Activated naive CD4-positive, alpha-beta T cell treated with Interleukin-2 at 50 U/mL for 16 hours (primary cell): ENCODE measurements at regions not wholly inside any gene's neighbourhood (a gene's known extent, or its start where the extent isn't known, plus 50 kb on each side); places are given as distances from the start of the nearest gene placed in this dataset.
"Not testable (repeated sequence)": the region's sequence is repeated elsewhere in the genome, so short reads cannot be mapped to it uniquely, and the experiment has no call there.

ENCODE experiments used
- DNase-seq: peaks from one replicate; pipeline ENCODE4 v3.0.0-alpha.2; 2020

DNA sequence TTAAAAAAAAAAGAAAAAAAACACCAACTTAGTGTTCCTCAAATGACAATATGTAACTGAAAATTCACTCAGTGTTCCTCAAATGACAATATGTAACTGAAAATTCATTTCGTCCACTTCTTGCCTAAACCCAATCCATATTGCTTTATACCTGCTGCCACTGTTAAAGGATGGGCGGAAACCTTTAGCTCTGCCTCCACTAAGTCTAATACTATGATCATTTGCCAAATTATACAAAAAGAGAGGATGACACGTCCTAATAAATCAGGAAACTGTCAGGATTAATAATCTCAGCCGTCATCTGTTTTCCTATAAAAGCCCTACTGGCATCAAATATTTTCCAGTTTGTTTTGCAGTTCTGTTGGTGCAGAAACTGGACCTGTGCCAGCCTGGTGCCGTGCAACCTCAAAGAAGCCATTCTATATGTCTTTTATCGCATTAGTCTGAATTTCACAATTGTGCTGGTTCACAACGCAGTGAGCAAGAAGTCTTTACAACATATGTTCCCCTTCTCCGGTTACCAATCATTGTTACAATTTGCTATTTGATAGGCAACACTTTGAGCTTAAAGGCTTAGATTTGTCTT, 160.4 kb upstream of the KCNH8 start:
- no peak for DNase-seq

- no peak for DNase-seq
Measured at GRCh38 chr3:18987070-18987469, 161.2 kb upstream of the KCNH8 start.

DNA sequence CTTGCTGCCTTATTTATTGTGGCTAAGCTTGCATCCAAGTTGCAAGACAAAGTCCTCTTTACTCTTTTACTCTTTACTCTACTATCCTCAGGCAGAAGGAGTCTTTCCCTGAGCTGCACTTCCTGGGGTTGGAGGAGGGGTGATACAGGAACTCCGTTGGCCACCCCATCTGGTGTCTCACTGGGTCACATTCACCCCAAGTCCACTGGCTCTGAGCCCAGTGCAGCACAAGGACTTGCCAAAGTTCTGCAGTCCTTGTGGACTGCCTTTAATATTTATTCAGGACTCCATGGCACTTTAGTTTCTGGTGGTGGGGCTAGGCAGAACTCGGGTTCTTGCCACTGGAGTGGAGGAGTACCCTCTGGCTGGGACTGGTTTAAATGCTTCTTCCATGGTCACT, 165.4 kb upstream of the KCNH8 start:
- DNase-seq, result no peak

GRCh38 chr3:18976102-18976501, 172.2 kb upstream of the KCNH8 start:
- DNase-seq, result not testable (repeated sequence)

DNA sequence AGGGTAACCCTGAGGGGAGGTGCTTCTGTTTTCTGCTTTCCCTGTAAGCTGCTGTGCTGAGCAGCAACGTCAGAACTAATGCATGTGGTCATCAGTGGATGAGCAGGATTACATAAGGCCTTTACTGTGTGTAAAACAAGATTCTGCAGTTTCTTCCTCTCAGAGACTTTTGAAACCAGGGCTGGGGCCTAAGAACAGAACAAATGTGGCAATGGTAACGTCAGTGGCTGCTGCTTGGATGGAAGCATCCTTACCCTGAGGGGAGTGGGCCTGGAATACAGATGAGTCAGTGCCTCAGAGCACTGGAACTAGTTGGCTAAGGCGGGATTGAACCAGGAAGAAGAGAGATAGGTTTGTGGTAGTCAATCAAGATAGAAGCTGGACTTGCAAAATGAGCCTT, 180.2 kb upstream of the KCNH8 start:
- DNase-seq, result no peak

GRCh38 chr3:18965781-18966180, 182.5 kb upstream of the KCNH8 start:
- no peak for DNase-seq

DNA sequence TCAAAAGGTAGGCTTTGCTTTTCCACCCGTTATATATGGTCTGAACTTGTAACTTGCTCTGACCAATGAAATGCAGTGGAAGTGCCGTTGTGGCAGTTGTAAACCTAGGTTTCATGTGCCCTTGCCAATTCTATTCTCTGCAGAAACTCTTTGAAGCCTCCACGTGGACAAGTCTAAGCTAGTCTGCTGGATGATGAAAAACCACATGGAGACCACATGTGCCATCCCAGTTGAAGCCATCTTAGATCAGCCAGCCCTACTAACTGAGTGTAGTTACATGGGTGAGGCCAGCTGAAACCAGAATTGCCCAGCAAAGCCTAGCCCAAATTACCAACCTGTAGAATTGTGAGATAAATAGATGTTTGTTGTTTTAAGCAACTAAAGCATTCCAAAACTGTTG, 183.7 kb upstream of the KCNH8 start:
- no peak for DNase-seq

GRCh38 chr3:18951333-18951732, 197.0 kb upstream of the KCNH8 start:
- DNase-seq, result no peak

DNA sequence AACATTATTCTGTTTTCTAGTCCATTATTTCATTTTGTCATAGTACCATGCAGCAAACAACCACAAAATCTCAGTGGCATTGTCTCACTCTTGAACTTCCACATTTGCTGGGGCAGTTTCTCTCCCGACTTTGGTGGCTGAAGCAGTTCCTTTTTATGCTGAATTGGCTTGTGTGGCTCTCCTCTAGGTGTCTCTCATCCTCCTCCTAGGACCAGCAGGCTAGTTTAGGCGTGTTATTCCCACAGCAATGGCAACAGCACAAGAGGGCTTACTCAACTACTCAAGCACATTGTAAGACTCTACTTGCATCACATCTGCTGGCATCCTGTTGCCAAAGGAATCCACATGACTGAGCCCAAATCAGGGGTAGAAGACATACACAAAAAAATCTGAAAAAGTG, 201.8 kb upstream of the KCNH8 start:
- no peak for DNase-seq

- no peak for DNase-seq
Measured at GRCh38 chr3:18937574-18937973, 210.7 kb upstream of the KCNH8 start.

- no peak for DNase-seq
Measured at GRCh38 chr3:18919158-18919557, 229.2 kb upstream of the KCNH8 start.

- DNase-seq, result no peak
Measured at GRCh38 chr3:18917923-18918322, 230.4 kb upstream of the KCNH8 start.

DNA sequence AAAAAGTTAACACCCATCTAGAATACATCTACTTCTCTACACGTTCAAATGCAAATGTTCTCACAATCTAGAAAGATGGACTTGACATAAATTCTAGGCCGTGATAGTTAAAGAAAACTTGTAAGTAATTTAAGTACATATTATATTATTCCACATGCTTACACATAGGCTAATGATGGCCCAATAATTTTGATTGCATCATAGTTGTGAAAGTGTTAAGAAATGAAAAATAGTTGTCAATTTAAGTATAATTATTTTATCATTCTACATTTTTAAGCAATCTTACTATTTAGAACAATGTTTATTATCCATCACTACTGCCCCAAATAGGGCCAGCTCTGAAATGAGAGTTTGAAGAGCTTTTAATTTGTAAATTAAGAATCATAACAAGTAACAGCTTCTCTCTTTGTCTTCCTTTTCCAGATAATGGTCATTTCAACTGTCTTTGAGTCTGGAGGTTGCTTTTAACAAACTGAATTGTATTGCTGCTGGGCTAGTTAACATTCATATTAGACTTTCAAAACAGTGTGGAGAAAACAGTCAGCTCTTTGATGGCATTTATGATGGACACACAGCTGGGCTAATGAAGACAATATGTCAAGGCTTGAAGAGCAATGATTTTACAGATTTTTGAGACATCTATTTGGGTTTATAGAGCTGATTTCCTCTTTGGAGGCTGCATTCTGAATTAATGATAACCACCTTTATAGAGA, 246.1 kb upstream of the KCNH8 start:
- DNase-seq, result no peak

DNA sequence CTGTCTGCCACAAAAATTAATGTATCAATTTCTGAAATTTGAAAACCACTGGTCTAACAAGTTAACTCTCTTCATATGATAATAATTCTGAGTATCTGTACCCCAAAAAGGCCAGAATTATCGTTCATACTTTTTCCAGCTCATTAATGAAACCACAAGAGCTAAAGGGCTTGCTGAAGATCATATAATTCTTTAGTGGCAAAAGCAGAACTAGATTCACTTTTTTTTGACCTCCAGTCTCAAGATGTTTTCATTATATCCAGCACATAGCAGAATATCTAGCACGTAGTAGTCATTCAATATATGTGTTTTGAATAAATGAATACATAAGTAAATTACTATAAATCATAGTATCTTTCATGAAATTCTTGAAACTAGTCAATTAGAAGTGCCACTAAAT, 246.7 kb upstream of the KCNH8 start:
- no peak for DNase-seq

DNA sequence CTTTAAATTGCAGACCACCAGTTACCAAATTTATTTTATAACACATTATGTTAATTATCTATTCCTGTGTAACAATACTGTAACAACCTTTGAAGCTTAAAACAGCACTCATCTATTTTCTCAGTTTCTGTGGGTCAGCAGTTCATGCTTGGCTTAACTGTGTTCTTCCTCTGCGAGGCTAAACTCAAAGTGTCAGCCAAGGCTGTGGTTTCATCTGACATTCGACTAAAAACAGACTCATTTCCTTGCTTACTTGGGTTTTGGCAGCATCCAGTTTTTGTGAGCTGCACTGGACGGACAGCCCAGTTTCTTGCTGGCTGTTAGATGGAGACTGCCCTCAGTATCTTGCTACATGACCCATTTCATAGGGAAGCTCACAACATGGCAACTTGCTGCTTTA, 247.3 kb upstream of the KCNH8 start:
- DNase-seq, result no peak

GRCh38 chr3:18898911-18899310, 249.4 kb upstream of the KCNH8 start:
- DNase-seq, result no peak

DNA sequence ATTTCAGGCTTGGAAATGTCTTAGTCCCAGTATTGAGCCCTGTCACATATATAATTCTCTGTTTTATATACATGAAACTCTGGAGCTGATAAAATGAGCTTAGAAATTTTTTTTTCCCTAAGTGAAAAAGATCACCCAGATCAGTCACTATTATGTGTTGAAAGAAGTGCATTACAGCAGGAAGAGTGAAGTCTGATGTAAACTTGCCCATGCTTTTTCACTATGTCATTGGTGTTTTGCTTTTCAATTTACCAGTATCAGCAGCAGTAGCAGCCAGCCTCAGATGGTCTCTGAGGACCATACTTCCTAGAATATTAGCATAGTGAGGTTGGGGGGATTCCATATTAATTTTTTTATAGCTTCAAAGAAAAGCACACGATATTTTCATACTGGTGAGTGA, 255.6 kb upstream of the KCNH8 start:
- no peak for DNase-seq

- DNase-seq, result no peak
Measured at GRCh38 chr3:18892047-18892446, 256.3 kb upstream of the KCNH8 start.

DNA sequence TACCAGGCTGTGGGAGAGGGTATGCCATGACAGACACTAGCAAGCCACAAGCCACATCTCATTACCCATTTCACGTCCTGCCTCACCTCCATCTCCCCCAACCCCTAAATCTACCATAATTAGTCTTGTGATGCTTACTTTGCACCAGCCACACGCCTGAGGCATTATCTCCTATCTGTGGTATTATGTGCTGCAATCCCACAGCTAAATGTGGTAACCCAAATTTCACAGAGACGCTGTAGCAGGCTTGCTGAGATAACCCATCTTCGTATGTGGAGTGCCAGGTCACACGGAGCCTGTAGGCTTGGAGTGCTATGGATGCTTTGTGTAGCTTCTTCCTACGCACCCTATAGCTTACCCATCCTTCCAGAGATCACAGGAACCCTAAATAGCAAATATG, 256.7 kb upstream of the KCNH8 start:
- DNase-seq, result peak; percentile 7

GRCh38 chr3:18890449-18890848, 257.9 kb upstream of the KCNH8 start:
- DNase-seq, result no peak

DNA sequence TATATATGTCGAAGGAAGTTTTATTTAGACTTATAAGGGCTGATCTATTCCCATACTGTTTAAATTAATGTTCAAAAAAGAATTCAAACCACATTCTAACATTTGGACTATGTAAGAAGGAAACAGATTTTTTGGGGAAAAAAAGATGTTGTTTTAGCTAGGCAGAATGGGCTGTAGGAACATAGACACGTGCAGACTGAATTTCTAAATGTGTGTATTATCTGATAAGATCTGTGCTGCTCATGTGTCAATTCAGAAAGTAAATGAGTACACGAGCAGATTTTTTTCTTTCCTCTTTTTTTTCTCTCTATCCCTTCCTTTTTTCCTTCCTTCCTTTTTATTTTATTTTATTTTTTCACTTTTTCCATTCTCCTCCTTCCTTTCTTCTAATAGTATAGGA, 259.5 kb upstream of the KCNH8 start:
- DNase-seq, result no peak

GRCh38 chr3:18888370-18888769, 259.9 kb upstream of the KCNH8 start:
- DNase-seq, result no peak

DNA sequence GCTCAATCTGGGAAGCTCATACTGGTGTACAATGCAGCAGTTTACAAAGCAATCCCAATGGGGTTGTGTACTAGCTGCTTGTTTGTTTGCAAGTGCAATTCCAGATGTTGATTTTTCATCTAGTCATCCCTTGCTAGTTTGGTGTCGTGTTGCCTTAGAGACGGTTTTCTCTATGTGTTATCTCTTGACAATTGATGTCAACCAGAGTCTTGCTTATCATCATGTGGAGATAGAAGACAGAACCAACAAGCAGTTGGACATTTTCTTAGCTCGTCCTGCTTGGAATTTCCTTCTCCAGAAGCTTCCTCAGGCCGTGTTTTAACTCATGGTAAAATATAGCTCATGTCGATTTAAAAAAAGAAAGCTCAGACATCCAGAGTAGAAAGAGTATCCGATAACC, 262.0 kb upstream of the KCNH8 start:
- no peak for DNase-seq

- no peak for DNase-seq
Measured at GRCh38 chr3:18885612-18886011, 262.7 kb upstream of the KCNH8 start.

DNA sequence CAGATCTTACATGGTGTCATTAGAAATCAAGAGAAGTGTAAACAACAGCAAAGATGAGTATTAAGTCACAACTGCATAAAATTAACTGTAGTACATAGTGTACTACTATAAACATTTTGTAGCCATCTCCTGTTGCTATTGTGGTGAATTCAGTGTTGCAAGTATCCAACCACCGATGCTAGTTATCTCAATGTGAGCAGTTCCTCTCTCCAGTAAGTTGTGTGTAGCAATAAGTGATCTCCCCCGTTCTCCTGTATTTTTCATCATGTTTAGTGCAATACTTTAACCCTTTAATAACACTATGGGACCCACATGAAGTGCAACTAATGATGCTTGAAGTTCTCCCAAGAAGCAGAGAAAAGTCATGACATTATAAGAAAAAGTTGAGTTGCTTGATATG, 264.7 kb upstream of the KCNH8 start:
- no peak for DNase-seq
